ENCODE measurements at regions not wholly inside any gene's neighbourhood (a gene's known extent, or its start where the extent isn't known, plus 50 kb on each side); places are given as distances from the start of the nearest gene placed in this dataset.
"Not testable (repeated sequence)": the region's sequence is repeated elsewhere in the genome, so short reads cannot be mapped to it uniquely, and the experiment has no call there.

DNA sequence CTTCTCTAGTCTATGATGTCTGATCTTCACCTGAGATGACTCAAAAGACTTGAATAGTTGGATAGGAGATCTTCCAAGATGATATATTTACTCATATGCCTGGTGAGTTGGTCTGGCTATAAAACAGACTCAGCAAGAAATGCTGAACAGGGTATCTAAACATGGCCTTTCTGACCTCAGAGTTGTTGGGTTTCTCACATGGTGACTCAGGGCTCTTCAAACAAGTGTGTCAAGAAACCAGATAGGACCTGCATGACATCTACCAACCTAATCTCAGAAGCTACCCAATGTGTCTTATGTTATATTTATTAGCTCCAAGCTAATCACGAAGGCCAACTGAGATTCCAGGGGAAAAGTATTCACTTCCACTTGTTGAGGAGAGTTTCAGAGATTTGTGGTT lies 1477.3 kb downstream of the CDH8 start:
- no peak for DNase-seq (ENCODE audit: low read depth in 2 of 2)

- DNase-seq (ENCODE audit: low read depth in 2 of 2): no peak
These were observed 1483.0 kb downstream of the CDH8 start for GRCh38 chr16:60553090-60553757.

- DNase-seq (ENCODE audit: low read depth in 2 of 2): no peak
These were observed 1494.7 kb downstream of the CDH8 start for GRCh38 chr16:60541535-60541934.

DNA sequence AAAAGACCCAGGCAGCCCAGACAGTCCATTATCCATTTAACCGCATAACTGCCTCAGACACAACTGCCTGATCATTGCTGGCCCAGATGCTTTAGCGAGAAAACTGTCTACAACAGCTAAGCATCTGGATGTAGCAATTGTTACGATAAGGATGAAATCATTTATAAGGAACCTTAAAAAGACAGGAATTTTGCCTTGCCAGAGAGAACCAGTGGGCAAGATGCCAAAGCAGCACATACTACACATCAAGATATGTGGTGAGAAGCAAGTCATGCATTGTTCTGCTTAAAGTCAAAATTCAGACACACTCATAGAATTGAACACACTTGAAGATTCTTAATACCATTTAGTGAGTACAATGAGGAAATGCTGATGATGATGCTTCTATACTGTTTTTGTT lies 1525.3 kb downstream of the CDH8 start:
- peak; percentile 8 to 12 for DNase-seq (ENCODE audit: low read depth in 2 of 2)

DNA sequence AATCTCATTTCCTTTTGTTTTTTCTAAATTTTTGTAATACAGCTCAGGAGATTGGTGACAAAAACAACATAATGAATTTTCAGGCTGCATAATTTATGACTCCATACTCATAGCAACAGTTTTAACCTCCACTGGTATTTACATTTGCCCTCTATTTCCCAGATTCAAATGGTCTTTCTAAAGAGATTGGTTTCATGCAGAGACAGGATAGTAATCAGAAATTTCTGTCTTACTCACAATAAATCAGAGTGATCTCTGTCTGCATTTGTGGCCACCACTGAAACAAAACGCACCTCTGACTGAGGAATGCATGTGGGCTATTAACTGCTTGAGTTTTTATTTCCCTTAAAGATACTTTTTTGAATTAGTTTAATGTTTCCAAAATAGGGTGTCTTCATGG lies 1526.0 kb downstream of the CDH8 start:
- no peak for DNase-seq (ENCODE audit: low read depth in 2 of 2)

- DNase-seq (ENCODE audit: low read depth in 2 of 2): no peak
These were observed 1545.0 kb downstream of the CDH8 start for GRCh38 chr16:60491273-60491672.

GRCh38 chr16:60485872-60486489 lies 1550.3 kb downstream of the CDH8 start:
- no peak for DNase-seq (ENCODE audit: low read depth in 2 of 2)

DNA sequence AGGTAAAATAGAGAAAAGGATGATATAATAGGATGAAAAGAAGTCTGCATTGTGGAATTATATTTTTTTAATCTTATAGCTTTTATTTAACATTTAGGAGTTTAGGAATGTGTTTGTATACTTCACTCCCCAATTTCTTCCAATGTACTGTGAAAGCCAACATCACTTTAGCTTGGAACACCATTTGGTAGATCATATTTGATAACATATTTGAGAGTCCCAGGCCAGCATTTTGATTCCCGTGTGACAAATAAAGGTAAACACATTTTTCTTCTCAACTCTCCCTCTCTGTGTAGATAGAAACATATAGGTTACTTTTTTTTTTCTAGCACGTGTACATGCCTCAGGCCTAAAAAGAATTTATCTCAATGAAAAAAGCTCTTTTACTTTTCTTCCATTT lies 1551.3 kb downstream of the CDH8 start:
- DNase-seq (ENCODE audit: low read depth in 2 of 2): no peak

- DNase-seq (ENCODE audit: low read depth in 2 of 2): no peak
These were observed 1554.6 kb downstream of the CDH8 start for GRCh38 chr16:60481591-60481990.

DNA sequence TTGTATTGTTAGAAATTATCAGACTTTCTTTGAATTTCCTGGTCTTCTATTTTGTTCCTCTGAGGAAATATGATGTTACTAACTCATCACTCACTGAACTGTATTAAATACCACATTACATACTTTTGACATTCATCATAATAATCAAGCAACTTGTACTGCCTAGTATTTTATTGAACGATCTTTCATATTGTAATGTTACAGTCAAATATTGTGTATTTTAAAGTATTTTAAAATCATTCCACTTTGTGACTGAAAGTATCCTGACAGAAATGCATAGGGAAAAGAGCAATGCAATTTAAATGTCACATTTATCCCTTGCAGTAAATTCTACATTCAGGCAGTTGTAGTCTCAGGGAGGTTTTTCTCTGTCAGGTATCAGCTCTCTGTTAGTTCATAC lies 1557.4 kb downstream of the CDH8 start:
- DNase-seq (ENCODE audit: low read depth in 2 of 2): no peak

DNA sequence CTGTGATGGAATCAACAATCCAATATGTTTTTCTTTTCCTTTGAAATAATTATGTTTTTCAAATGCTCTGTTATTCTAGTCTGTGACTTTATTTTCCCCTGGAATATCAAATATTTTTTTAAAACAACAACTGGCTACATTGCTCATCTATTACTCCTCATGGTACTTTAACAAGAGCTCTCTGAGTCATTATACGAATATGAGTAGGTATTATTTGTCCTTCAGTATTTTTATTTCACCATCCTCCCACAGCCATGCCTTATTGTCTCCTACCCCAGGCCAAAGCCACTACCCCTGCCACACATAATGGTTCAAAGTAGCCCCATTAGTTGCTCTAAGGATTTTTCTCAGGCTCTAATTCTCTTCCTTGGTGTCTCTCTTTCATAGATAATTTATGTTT lies 1572.3 kb downstream of the CDH8 start:
- DNase-seq (ENCODE audit: low read depth in 2 of 2): no peak

- peak in 1 of 2 experiments; percentile 8 for DNase-seq (ENCODE audit: low read depth in 2 of 2)
These were observed 1576.8 kb downstream of the CDH8 start for GRCh38 chr16:60459463-60459862.

GRCh38 chr16:60458255-60458654 lies 1578.0 kb downstream of the CDH8 start:
- DNase-seq (ENCODE audit: low read depth in 2 of 2): no peak

DNA sequence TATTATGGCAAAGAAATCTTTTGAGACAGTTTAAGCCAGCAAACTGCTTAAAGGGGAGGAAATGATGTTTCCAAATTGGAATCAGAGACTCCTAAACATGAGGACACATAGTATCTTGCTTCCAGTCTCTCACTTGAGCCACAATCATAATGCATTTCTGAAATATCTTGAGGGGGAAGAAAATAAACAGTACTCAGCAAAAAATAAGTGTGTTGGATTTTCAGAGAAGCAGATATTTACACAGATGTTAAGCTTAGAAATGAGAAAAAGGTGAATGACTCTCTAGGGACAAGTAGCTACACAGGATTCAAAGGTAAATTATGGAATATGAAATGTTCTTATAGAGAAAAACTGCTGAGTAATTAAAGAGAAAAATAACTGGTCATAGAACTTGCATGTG lies 1583.6 kb downstream of the CDH8 start:
- DNase-seq (ENCODE audit: low read depth in 2 of 2): no peak

GRCh38 chr16:60438894-60439293 lies 1597.3 kb downstream of the CDH8 start:
- no peak for DNase-seq (ENCODE audit: low read depth in 2 of 2)

GRCh38 chr16:60432472-60432871 lies 1603.8 kb downstream of the CDH8 start:
- no peak for DNase-seq (ENCODE audit: low read depth in 2 of 2)

- DNase-seq (ENCODE audit: low read depth in 2 of 2): no peak
These were observed 1616.4 kb downstream of the CDH8 start for GRCh38 chr16:60419859-60420258.

DNA sequence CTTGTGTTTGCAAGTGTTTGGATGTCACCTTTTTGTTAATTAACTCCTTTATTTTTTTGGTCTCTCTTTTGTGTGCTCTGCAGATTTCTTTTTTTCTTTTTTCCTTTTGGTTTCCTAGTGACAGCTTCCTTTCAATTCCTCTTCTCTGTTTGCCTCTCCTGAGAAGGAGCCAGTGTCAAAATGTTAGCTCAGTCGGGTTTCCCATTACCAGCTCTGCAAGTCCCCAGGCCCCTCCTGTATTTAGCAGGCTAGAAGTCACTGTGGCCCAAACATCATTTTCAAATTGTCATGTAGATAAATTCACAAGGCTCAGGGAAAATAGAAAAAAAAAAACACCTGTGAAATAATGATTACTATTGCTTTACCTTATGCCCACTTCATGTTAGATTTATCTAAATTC lies 1621.6 kb downstream of the CDH8 start:
- no peak for DNase-seq (ENCODE audit: low read depth in 2 of 2)

DNA sequence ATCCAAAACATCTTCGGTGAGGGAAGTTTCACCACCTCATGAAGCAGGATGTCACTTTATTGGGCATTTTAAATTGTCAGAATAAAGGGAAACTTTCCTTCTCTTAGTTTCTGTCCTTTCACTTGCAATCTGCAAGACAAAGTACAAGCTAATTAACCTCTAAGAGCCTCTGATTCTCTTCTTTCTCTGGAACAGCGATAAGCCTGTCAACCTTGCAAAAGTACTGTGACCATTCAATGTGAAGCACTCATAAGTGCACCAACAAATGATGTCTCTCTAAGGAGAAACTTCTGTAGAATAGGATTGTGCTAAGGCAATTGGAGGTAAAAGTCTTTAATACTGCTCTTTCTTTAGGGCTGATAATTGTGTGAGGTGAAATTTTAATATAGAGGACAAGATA lies 1622.3 kb downstream of the CDH8 start:
- no peak for DNase-seq (ENCODE audit: low read depth in 2 of 2)

- DNase-seq (ENCODE audit: low read depth in 2 of 2): no peak
These were observed 1628.6 kb downstream of the CDH8 start for GRCh38 chr16:60407606-60408005.

GRCh38 chr16:60407034-60407433 lies 1629.2 kb downstream of the CDH8 start:
- no peak for DNase-seq (ENCODE audit: low read depth in 2 of 2)

GRCh38 chr16:60405286-60405685 lies 1631.0 kb downstream of the CDH8 start:
- no peak for DNase-seq (ENCODE audit: low read depth in 2 of 2)

DNA sequence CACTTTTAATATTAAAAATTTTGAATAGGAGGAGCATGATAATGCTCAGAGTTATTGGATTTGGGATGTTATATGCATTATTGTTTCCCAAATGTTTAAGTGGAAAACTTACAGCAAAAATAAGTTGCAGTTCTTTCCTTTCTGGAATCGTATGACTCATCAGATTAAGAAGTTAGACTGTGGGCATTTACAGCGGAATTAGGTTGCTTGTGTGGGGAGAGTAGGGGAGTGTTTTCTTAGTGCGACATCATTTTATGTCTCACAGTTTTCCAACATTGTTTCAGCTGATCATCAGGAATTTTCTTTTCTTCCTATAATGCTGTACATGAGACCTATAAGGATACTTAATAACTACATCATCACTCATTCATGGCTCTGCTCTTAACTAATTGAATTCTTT lies 1631.8 kb downstream of the CDH8 start:
- peak in 1 of 2 experiments; percentile 1 for DNase-seq (ENCODE audit: low read depth in 2 of 2)

- DNase-seq (ENCODE audit: low read depth in 2 of 2): not testable (repeated sequence)
These were observed 1633.3 kb downstream of the CDH8 start for GRCh38 chr16:60402941-60403340.

All from fibroblast of skin of left biceps (primary cell).